Neuronal stem cell (in vitro differentiated cells): ENCODE measurements at regions not wholly inside any gene's neighbourhood (a gene's known extent, or its start where the extent isn't known, plus 50 kb on each side); places are given as distances from the start of the nearest gene placed in this dataset.
A peak's percentile ranks its signal among the peaks of the same experiment; 100 is the strongest.

Experiments used
- DNase-seq: peaks from one replicate; pipeline ENCODE4 v3.0.0-alpha.2; 2013; ENCODE audit warnings: low spot score
- H2AFZ ChIP-seq: one replicate; pipeline ENCODE4 v1.6.1; 2013; ENCODE audit warnings: mild to moderate bottlenecking, low read length, inconsistent platforms
- H2AK5ac ChIP-seq: 2 replicates; pipeline ENCODE4 v1.6.1; 2013; ENCODE audit warnings: low read depth, mild to moderate bottlenecking, inconsistent platforms, low read length, moderate library complexity, mixed read lengths
- H2BK120ac ChIP-seq: 2 replicates; pipeline ENCODE4 v1.6.1; 2013; ENCODE audit warnings: low read depth, mild to moderate bottlenecking, inconsistent platforms, low read length, moderate library complexity, mixed read lengths
- H2BK12ac ChIP-seq: one replicate; pipeline ENCODE4 v1.6.1; 2013; ENCODE audit warnings: low read length, inconsistent platforms
- H2BK15ac ChIP-seq: 2 replicates; pipeline ENCODE4 v1.6.1; 2013; ENCODE audit warnings: mild to moderate bottlenecking, low read length, inconsistent platforms, mixed read lengths
- H2BK5ac ChIP-seq: one replicate; pipeline ENCODE4 v1.6.1; 2013; ENCODE audit warnings: inconsistent platforms, mild to moderate bottlenecking, low read length, moderate library complexity
- H3K14ac ChIP-seq: one replicate; pipeline ENCODE4 v1.6.1; 2013; ENCODE audit warnings: low read length, inconsistent platforms
- H3K18ac ChIP-seq: 2 replicates; pipeline ENCODE4 v1.6.1; 2013; ENCODE audit warnings: low read length, inconsistent platforms
- H3K23ac ChIP-seq: 2 replicates; pipeline ENCODE4 v1.6.1; 2013; ENCODE audit warnings: low read depth, mild to moderate bottlenecking, mixed read lengths, low read length, inconsistent platforms; ENCODE audit not compliant: poor library complexity
- H3K27ac ChIP-seq: replicated peaks from 3 replicates; pipeline ENCODE4 v1.5.1; 2013; ENCODE audit warnings: low read length, inconsistent platforms
- H3K27me3 ChIP-seq, 3 experiments: 2 replicates each; pipeline ENCODE4 v1.6.1; 2013; ENCODE audit warnings: low read length in 3 of 3, mild to moderate bottlenecking in 2 of 3, inconsistent platforms in 1 of 3, low read depth in 1 of 3, mixed read lengths in 1 of 3, moderate library complexity in 1 of 3; ENCODE audit not compliant: control insufficient read depth in 3 of 3, insufficient read depth in 3 of 3
- H3K36me3 ChIP-seq, 2 donors: replicated peaks in 1 of 2; 2 replicates each; pipeline ENCODE4 v1.6.1; 2013; ENCODE audit warnings: low read length in 2 of 2; ENCODE audit not compliant: control insufficient read depth in 2 of 2, insufficient read depth in 2 of 2
- H3K4ac ChIP-seq: 2 replicates; pipeline ENCODE4 v1.6.1; 2013; ENCODE audit warnings: inconsistent platforms, mild to moderate bottlenecking, low read length, moderate library complexity
- H3K4me1 ChIP-seq, 2 donors: 1 replicate in 1 of 2; 2 replicates in 1 of 2; pipeline ENCODE4 v1.6.1; 2013; ENCODE audit warnings: low read length in 2 of 2, low read depth in 1 of 2; ENCODE audit not compliant: control insufficient read depth in 2 of 2, insufficient read depth in 1 of 2
- H3K4me2 ChIP-seq: one replicate; pipeline ENCODE4 v1.6.1; 2013; ENCODE audit warnings: mild to moderate bottlenecking, low read length, inconsistent platforms; ENCODE audit not compliant: insufficient read depth, poor library complexity, severe bottlenecking
- H3K4me3 ChIP-seq, 2 donors: 2 replicates each; pipeline ENCODE4 v1.5.1; 2013; ENCODE audit warnings: low read length in 2 of 2, mild to moderate bottlenecking in 2 of 2, inconsistent platforms in 1 of 2, moderate library complexity in 1 of 2
- H3K79me1 ChIP-seq: one replicate; pipeline ENCODE4 v1.6.1; 2013; ENCODE audit warnings: low read depth, mild to moderate bottlenecking, inconsistent platforms, low read length, moderate library complexity
- H3K9ac ChIP-seq: one replicate; pipeline ENCODE4 v1.6.1; 2013; ENCODE audit warnings: mild to moderate bottlenecking, low read depth, low read length, inconsistent platforms; ENCODE audit not compliant: poor library complexity
- H3K9me3 ChIP-seq, 2 donors: replicated peaks in 1 of 2; 2 replicates each; pipeline versions ENCODE3 to v1.6.1; 2013; ENCODE audit warnings: low read length in 2 of 2, mild to moderate bottlenecking in 2 of 2, inconsistent platforms in 1 of 2, low read depth in 1 of 2, mixed read lengths in 1 of 2, moderate library complexity in 1 of 2; ENCODE audit not compliant: control insufficient read depth in 2 of 2, insufficient read depth in 1 of 2
- H4K8ac ChIP-seq: one replicate; pipeline ENCODE4 v1.6.1; 2013; ENCODE audit warnings: low read depth, mild to moderate bottlenecking, inconsistent platforms, low read length, moderate library complexity
- H4K91ac ChIP-seq: one replicate; pipeline ENCODE4 v1.6.1; 2013; ENCODE audit warnings: low read length, low read depth, mild to moderate bottlenecking, inconsistent platforms; ENCODE audit not compliant: poor library complexity
- WGBS, 2 donors: extraction: QIAGEN DNeasy Blood & Tissue Kit; methylation state at CpG; one replicate each; pipeline ENCODE4 v1.1.7; 2013; ENCODE audit warnings: missing lambda C conversion rate in 2 of 2, mixed read lengths in 1 of 2; ENCODE audit not compliant: insufficient read length in 2 of 2, insufficient replicate concordance in 1 of 2; ENCODE audit errors: extremely low coverage in 2 of 2; 5-methylcytosine and 5-hydroxymethylcytosine counted together

DNA sequence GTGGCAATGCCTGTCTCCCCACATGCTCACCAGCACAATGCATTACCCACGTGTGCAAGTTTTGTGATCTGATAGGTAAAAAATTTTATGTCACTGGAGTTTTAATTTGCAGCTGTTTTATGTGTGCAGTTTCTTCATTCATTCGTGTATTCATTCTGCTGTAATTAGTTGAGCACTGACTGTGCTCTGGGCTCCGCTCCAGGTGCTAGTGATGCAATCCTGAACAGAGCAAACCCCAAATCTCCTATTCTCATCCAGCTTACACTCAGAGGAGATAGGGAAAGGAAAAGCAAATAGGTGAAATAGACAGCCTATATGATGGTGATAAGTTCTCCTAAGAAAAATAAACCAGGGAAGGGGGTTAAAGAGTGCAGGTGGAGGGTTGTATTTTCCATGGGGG is 148.4 kb downstream of the TENT4A start:
- no peak overlapping the region for H2AFZ ChIP-seq
- no peaks in the 10 kb centered on the region for H3K36me3 ChIP-seq
- no peak overlapping the region for H2AK5ac ChIP-seq
- H2BK120ac ChIP-seq = no peak overlapping the region
- H3K4me2 ChIP-seq = no peak overlapping the region
- H3K9me3 ChIP-seq = peaks cover 0 to 3% of the 10 kb centered on the region in 2 donors
- no peak overlapping the region for H4K91ac ChIP-seq
- no peak overlapping the region for H2BK5ac ChIP-seq
- H3K27me3 ChIP-seq = no peaks in the 10 kb centered on the region
- H2BK12ac ChIP-seq = no peak overlapping the region
- H2BK15ac ChIP-seq = no peak overlapping the region
- H3K18ac ChIP-seq = no peak overlapping the region
- no peaks in the 10 kb centered on the region for H3K79me1 ChIP-seq
- no peak overlapping the region for H3K9ac ChIP-seq
- H3K27ac ChIP-seq = no peak overlapping the region
- H3K14ac ChIP-seq = no peak overlapping the region
- no peak overlapping the region for H4K8ac ChIP-seq
- H3K4me3 ChIP-seq = no peak overlapping the region
- WGBS, 2 donors = no CpG with 5 or more reads among the region's 3 CpGs
- H3K4ac ChIP-seq = no peak overlapping the region
- H3K23ac ChIP-seq = no peak overlapping the region
- H3K4me1 ChIP-seq = no peaks in the 10 kb centered on the region
- DNase-seq = no peak

DNA sequence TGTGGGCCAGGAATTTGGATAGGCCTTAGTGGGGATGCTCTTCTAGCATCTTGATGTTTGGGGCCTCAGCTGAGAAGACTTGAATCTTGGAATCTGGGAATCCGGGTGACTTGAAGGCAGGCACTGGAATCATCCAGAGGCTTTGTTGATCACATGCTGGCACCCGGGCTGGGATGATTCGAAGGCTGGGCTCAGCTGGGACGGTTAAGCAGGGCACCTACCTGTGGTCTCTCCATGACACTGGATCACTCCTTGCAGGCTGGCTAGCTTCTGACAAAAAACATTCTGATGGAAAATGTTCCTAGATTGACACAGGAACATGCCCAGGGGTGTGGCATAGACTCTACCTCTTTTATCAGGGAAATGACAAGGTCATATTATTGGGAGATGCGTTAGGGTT is 149.1 kb downstream of the TENT4A start:
- Histone ChIP-seq H3K4me3 (no peak overlapping the region), H2BK120ac (no peak overlapping the region), H2BK5ac (no peak overlapping the region), H4K8ac (no peak overlapping the region), H2AFZ (no peak overlapping the region), H3K27ac (no peak overlapping the region), H3K4me2 (no peak overlapping the region), H3K9ac (no peak overlapping the region), H2BK15ac (no peak overlapping the region), H3K4ac (no peak overlapping the region), H3K18ac (no peak overlapping the region), H2BK12ac (no peak overlapping the region), H3K23ac (no peak overlapping the region), H3K36me3 (no peaks in the 10 kb centered on the region), H3K27me3 (no peaks in the 10 kb centered on the region), H2AK5ac (no peak overlapping the region), H3K9me3 (peaks cover 0 to 3% of the 10 kb centered on the region in 2 donors), H3K14ac (no peak overlapping the region), H3K79me1 (no peaks in the 10 kb centered on the region), H4K91ac (no peak overlapping the region), H3K4me1 (no peaks in the 10 kb centered on the region)
- DNase-seq = no peak
- no CpG with 5 or more reads among the region's 5 CpGs for WGBS, 2 donors

DNA sequence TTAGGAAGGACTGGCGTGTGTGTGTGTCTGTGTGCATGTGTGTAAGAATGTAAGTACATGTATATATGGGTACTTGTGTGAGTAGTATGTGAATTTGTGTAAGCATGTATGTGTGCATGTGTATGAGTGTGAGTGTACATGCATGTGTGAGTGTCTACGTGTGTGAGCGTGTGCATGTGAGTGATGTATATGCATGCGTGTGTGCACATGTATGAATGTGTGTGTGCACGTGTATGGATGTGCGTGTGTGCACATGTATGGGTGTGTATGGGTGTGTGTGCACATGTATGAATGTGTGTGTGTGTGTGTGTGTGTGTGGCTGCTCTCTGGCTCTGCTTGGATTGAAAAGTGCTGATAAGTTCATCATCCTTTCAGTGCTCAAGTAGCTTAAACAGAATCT is 154.5 kb downstream of the TENT4A start:
- no peak overlapping the region for H3K27ac ChIP-seq
- peak overlapping the region; percentile 29 for H4K8ac ChIP-seq
- peaks cover 0 to 2% of the 10 kb centered on the region in 2 donors for H3K36me3 ChIP-seq
- no peak overlapping the region for H3K14ac ChIP-seq
- no peak overlapping the region for H2BK12ac ChIP-seq
- H2BK120ac ChIP-seq = no peak overlapping the region
- peak overlapping the region; percentile 70 for H3K9ac ChIP-seq
- no peak overlapping the region for H3K4ac ChIP-seq
- H3K27me3 ChIP-seq = peaks cover 0 to 3% (median 0%) of the 10 kb centered on the region in 3 experiments
- H2AK5ac ChIP-seq = no peak overlapping the region
- no peak overlapping the region for H2BK5ac ChIP-seq
- no peak overlapping the region for H2BK15ac ChIP-seq
- peaks cover 0 to 10% of the 10 kb centered on the region in 2 donors for H3K9me3 ChIP-seq
- H3K79me1 ChIP-seq = peaks cover 1% of the 10 kb centered on the region
- H3K18ac ChIP-seq = peak overlapping the region; percentile 40
- peak overlapping the region in 1 of 2 donors; percentile 66 for H3K4me3 ChIP-seq
- H2AFZ ChIP-seq = no peak overlapping the region
- WGBS, 2 donors = no CpG with 5 or more reads among the region's 6 CpGs
- peaks cover 0 to 2% of the 10 kb centered on the region in 2 donors for H3K4me1 ChIP-seq
- DNase-seq = no peak
- H3K4me2 ChIP-seq = no peak overlapping the region
- H3K23ac ChIP-seq = peak overlapping the region; percentile 44
- peak overlapping the region; percentile 22 for H4K91ac ChIP-seq

DNA sequence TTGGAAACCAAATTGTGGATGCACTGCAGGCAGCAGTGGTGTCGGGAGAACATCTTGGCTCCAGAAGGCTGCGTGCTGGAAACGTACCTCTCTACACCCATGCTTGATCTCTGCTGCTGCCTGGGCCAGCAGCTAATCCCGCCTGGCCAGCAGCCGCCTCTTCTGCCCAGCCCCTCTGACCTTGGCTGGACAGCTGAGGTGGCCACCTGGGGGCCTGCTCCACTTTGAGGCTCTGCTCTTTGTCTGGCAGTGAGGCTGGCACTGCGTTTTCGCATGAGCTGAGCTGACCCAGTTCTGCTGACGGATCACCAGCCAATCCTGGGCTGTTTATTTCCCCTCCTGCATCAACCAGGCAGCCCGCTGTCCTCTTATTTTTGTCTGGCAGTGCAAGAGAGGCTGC is 154.9 kb downstream of the TENT4A start:
- Histone ChIP-seq H3K79me1 (peaks cover 1% of the 10 kb centered on the region), H2BK15ac (no peak overlapping the region), H3K27me3 (peaks cover 0 to 3% (median 0%) of the 10 kb centered on the region in 3 experiments), H3K9ac (no peak overlapping the region), H3K14ac (no peak overlapping the region), H3K9me3 (peaks cover 0 to 8% of the 10 kb centered on the region in 2 donors), H3K18ac (no peak overlapping the region), H4K8ac (no peak overlapping the region), H3K36me3 (peaks cover 0 to 2% of the 10 kb centered on the region in 2 donors), H3K4me1 (peaks cover 0 to 2% of the 10 kb centered on the region in 2 donors), H2BK120ac (no peak overlapping the region), H3K4me2 (no peak overlapping the region), H3K4ac (no peak overlapping the region), H2BK5ac (no peak overlapping the region), H3K27ac (no peak overlapping the region), H2AK5ac (no peak overlapping the region), H3K4me3 (no peak overlapping the region), H4K91ac (no peak overlapping the region), H3K23ac (no peak overlapping the region), H2BK12ac (no peak overlapping the region), H2AFZ (peak overlapping the region; percentile 42)
- DNase-seq = no peak
- WGBS, 2 donors = no CpG with 5 or more reads among the region's 9 CpGs
